CD4-positive, alpha-beta T cell treated with Interleukin-17A for 1 hour (primary cell): ENCODE measurements at regions not wholly inside any gene's neighbourhood (a gene's known extent, or its start where the extent isn't known, plus 50 kb on each side); places are given as distances from the start of the nearest gene placed in this dataset.
"Not testable (repeated sequence)": the region's sequence is repeated elsewhere in the genome, so short reads cannot be mapped to it uniquely, and the experiment has no call there.

ENCODE experiments used
- DNase-seq: peaks from one replicate; pipeline ENCODE4 v3.0.0-alpha.2; 2020

GRCh38 chr19:28614634-28615545, 598.1 kb downstream of the UQCRFS1 start:
- no peak for DNase-seq

GRCh38 chr19:28612275-28612769, 600.6 kb downstream of the UQCRFS1 start:
- DNase-seq, result no peak

- DNase-seq, result not testable (repeated sequence)
Measured at GRCh38 chr19:28611227-28611914, 601.6 kb downstream of the UQCRFS1 start.

GRCh38 chr19:28610731-28611130, 602.2 kb downstream of the UQCRFS1 start:
- DNase-seq, result no peak

- no peak for DNase-seq
Measured at GRCh38 chr19:28609944-28610343, 603.0 kb downstream of the UQCRFS1 start.

- DNase-seq, result no peak
Measured at GRCh38 chr19:28609091-28609755, 603.7 kb downstream of the UQCRFS1 start.

- DNase-seq, result no peak
Measured at GRCh38 chr19:28608292-28608691, 604.7 kb downstream of the UQCRFS1 start.

- no peak for DNase-seq
Measured at GRCh38 chr19:28607066-28607583, 605.8 kb downstream of the UQCRFS1 start.

GRCh38 chr19:28606269-28607032, 606.5 kb downstream of the UQCRFS1 start:
- DNase-seq, result no peak

GRCh38 chr19:28605501-28606268, 607.3 kb downstream of the UQCRFS1 start:
- no peak for DNase-seq

- no peak for DNase-seq
Measured at GRCh38 chr19:28603453-28603852, 609.5 kb downstream of the UQCRFS1 start.

GRCh38 chr19:28602675-28603298, 610.2 kb downstream of the UQCRFS1 start:
- DNase-seq, result no peak

GRCh38 chr19:28601723-28602440, 611.1 kb downstream of the UQCRFS1 start:
- no peak for DNase-seq

GRCh38 chr19:28598861-28599260, 614.1 kb downstream of the UQCRFS1 start:
- no peak for DNase-seq

- no peak for DNase-seq
Measured at GRCh38 chr19:28596561-28597071, 616.3 kb downstream of the UQCRFS1 start.

GRCh38 chr19:28595722-28596480, 617.0 kb downstream of the UQCRFS1 start:
- DNase-seq, result no peak

GRCh38 chr19:28594737-28595136, 618.2 kb downstream of the UQCRFS1 start:
- DNase-seq, result no peak

- not testable (repeated sequence) for DNase-seq
Measured at GRCh38 chr19:28589991-28590411, 623.0 kb downstream of the UQCRFS1 start.

- no peak for DNase-seq
Measured at GRCh38 chr19:28586474-28586873, 626.5 kb downstream of the UQCRFS1 start.
